DOHH2 (cell line): ENCODE measurements at regions not wholly inside any gene's neighbourhood (a gene's known extent, or its start where the extent isn't known, plus 50 kb on each side); places are given as distances from the start of the nearest gene placed in this dataset.

ENCODE experiments used
- CTCF ChIP-seq: fragments of 200-600 bp; sonication (generic); IDR thresholded peaks from one replicate; pipeline ENCODE4 v1.5.1; 2014; ENCODE audit warnings: antibody characterized with exemption, mild to moderate bottlenecking, low read depth, low read length; ENCODE audit not compliant: poor library complexity, severe bottlenecking
- EZH2phosphoT487 ChIP-seq: fragments of 200-600 bp; sonication (generic); IDR thresholded peaks from 2 replicates; pipeline ENCODE4 v1.6.1; 2017; ENCODE audit warnings: borderline replicate concordance, mild to moderate bottlenecking, antibody characterized with exemption, low read length, moderate library complexity, mixed read lengths

DNA sequence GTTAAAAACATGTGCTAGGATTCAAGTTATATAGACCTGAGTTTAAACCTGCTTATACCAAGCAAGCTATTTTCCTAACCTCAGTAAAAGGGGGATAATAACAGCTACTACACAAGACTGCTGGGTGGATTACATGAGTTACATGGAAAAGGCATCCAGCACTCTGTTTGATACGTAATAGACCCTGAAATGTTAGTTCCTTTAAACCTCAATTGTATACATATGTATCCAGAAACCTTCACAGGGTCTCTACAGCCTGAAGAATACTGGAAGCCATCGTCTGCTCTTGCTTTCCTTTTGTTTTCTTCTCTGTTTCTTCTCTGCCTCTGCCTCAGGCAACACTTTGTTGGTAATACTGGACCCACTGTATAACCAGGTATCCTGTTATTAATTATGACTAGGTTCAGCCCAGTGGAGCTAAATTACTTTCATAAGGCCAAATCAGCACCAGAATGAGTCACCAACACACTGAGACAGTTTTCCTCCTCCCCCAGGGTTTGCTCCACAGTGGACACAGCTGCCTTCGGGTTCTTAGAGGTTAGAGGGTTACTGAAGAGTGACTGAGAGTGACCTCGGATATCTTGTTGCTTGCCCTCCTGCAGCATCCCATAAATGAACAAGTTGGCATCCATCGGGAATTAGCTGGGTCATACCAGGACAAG lies 127.1 kb downstream of the CAPZA3 start:
- TF ChIP-seq CTCF (no peak), EZH2phosphoT487 (no peak)
